GM12872 (cell line): ENCODE measurements at regions not wholly inside any gene's neighbourhood (a gene's known extent, or its start where the extent isn't known, plus 50 kb on each side); places are given as distances from the start of the nearest gene placed in this dataset.

Experiments
- CTCF ChIP-seq: IDR thresholded peaks from 3 replicates; pipeline ENCODE4 v1.5.1; 2011; ENCODE audit warnings: low read depth, mild to moderate bottlenecking, low read length, moderate library complexity; ENCODE audit not compliant: insufficient read depth

- TF ChIP-seq CTCF = no peak
Observed at GRCh38 chr3:137191133-137191923, 233.5 kb downstream of the IL20RB start.

GRCh38 chr3:137191951-137192350 is 234.2 kb downstream of the IL20RB start:
- TF ChIP-seq CTCF = no peak

GRCh38 chr3:137194301-137194700 is 236.5 kb downstream of the IL20RB start:
- TF ChIP-seq CTCF = no peak

- TF ChIP-seq CTCF = no peak
Observed at GRCh38 chr3:137199678-137200077, 241.9 kb downstream of the IL20RB start.

GRCh38 chr3:137201066-137201465 is 243.3 kb downstream of the IL20RB start:
- no peak for TF ChIP-seq CTCF

GRCh38 chr3:137202941-137203340 is 245.2 kb downstream of the IL20RB start:
- no peak for TF ChIP-seq CTCF

GRCh38 chr3:137204409-137204808 is 246.6 kb downstream of the IL20RB start:
- TF ChIP-seq CTCF = no peak
